H9 (cell line): ENCODE measurements at regions not wholly inside any gene's neighbourhood (a gene's known extent, or its start where the extent isn't known, plus 50 kb on each side); places are given as distances from the start of the nearest gene placed in this dataset.

Experiments used
- DNase-seq: peaks from one replicate; pipeline ENCODE4 v3.0.0-alpha.2; 2017
- H2AFZ ChIP-seq: one replicate; pipeline ENCODE4 v1.6.1; 2013; ENCODE audit warnings: mild to moderate bottlenecking, low read length, control low read depth, moderate library complexity
- H2AK5ac ChIP-seq: 2 replicates; pipeline ENCODE4 v1.6.1; 2013; ENCODE audit warnings: low read length, control low read depth, mixed read lengths; ENCODE audit not compliant: insufficient read length
- H2BK120ac ChIP-seq: one replicate; pipeline ENCODE4 v1.6.1; 2013; ENCODE audit warnings: low read depth, mild to moderate bottlenecking, low read length, control low read depth, inconsistent platforms; ENCODE audit not compliant: poor library complexity, severe bottlenecking
- H2BK12ac ChIP-seq: 2 replicates; pipeline ENCODE4 v1.6.1; 2013; ENCODE audit warnings: low read length, control low read depth, mixed read lengths, low read depth; ENCODE audit not compliant: insufficient read length
- H2BK15ac ChIP-seq: 2 replicates; pipeline ENCODE4 v1.6.1; 2013; ENCODE audit warnings: low read depth, low read length, control low read depth
- H2BK20ac ChIP-seq: one replicate; pipeline ENCODE4 v1.6.1; 2013; ENCODE audit warnings: low read depth, mild to moderate bottlenecking, low read length, control low read depth, inconsistent platforms; ENCODE audit not compliant: poor library complexity, severe bottlenecking
- H2BK5ac ChIP-seq: 2 replicates; pipeline ENCODE4 v1.6.1; 2013; ENCODE audit warnings: low read length, control low read depth, mixed read lengths; ENCODE audit not compliant: insufficient read length
- H3K14ac ChIP-seq: 2 replicates; pipeline ENCODE4 v1.6.1; 2013; ENCODE audit warnings: low read length, control low read depth; ENCODE audit not compliant: insufficient read depth
- H3K18ac ChIP-seq: 2 replicates; pipeline ENCODE4 v1.6.1; 2013; ENCODE audit warnings: low read depth, mild to moderate bottlenecking, mixed read lengths, low read length, control low read depth; ENCODE audit not compliant: insufficient read length
- H3K23ac ChIP-seq: 2 replicates; pipeline ENCODE4 v1.6.1; 2013; ENCODE audit warnings: low read length, control low read depth, mixed read lengths, low read depth; ENCODE audit not compliant: insufficient read length
- H3K23me2 ChIP-seq: 2 replicates; pipeline ENCODE4 v1.6.1; 2013; ENCODE audit warnings: low read depth, mild to moderate bottlenecking, mixed read lengths, low read length, control low read depth; ENCODE audit not compliant: insufficient read length, poor library complexity, severe bottlenecking
- H3K27ac ChIP-seq: 2 replicates; pipeline ENCODE4 v1.5.1; 2013; ENCODE audit warnings: low read length, control low read depth, mixed read lengths, low read depth; ENCODE audit not compliant: insufficient read length
- H3K27me3 ChIP-seq: 2 replicates; pipeline ENCODE4 v1.6.1; 2013; ENCODE audit warnings: low read length, control low read depth, inconsistent platforms; ENCODE audit not compliant: insufficient read depth
- H3K4ac ChIP-seq: 2 replicates; pipeline ENCODE4 v1.6.1; 2013; ENCODE audit warnings: low read depth, mild to moderate bottlenecking, control low read depth, inconsistent platforms, low read length, moderate library complexity
- H3K4me1 ChIP-seq: 2 replicates; pipeline ENCODE4 v1.6.1; 2013; ENCODE audit warnings: low read length, control low read depth, inconsistent platforms; ENCODE audit not compliant: insufficient read depth
- H3K4me2 ChIP-seq: 2 replicates; pipeline ENCODE4 v1.6.1; 2013; ENCODE audit warnings: low read length, control low read depth, mixed read lengths; ENCODE audit not compliant: insufficient read length, insufficient read depth
- H3K56ac ChIP-seq: 2 replicates; pipeline ENCODE4 v1.6.1; 2013; ENCODE audit warnings: low read depth, mild to moderate bottlenecking, mixed read lengths, low read length, control low read depth; ENCODE audit not compliant: insufficient read length
- H3K79me1 ChIP-seq: 2 replicates; pipeline ENCODE4 v1.6.1; 2013; ENCODE audit warnings: low read depth, mild to moderate bottlenecking, moderate library complexity, low read length, control low read depth, inconsistent platforms; ENCODE audit not compliant: insufficient read depth, poor library complexity, severe bottlenecking
- H3K79me2 ChIP-seq: 2 replicates; pipeline ENCODE4 v1.6.1; 2013; ENCODE audit warnings: low read length, control low read depth, inconsistent platforms; ENCODE audit not compliant: insufficient read depth
- H3K9ac ChIP-seq: 2 replicates; pipeline ENCODE4 v1.6.1; 2013; ENCODE audit warnings: low read length, control low read depth, mixed read lengths; ENCODE audit not compliant: insufficient read length; ENCODE audit errors: extremely low read depth
- H3K9me3 ChIP-seq: one replicate; pipeline ENCODE4 v1.6.1; 2013; ENCODE audit warnings: low read depth, low read length, inconsistent platforms; ENCODE audit not compliant: control insufficient read depth
- H3T11ph ChIP-seq: one replicate; pipeline ENCODE4 v1.6.1; 2013; ENCODE audit warnings: mild to moderate bottlenecking, low read length, control low read depth, inconsistent platforms
- H4K20me1 ChIP-seq: one replicate; pipeline ENCODE4 v1.6.1; 2013; ENCODE audit not compliant: control insufficient read depth, insufficient read length, insufficient read depth
- H4K5ac ChIP-seq: 2 replicates; pipeline ENCODE4 v1.6.1; 2013; ENCODE audit warnings: low read depth, mild to moderate bottlenecking, mixed read lengths, low read length, control low read depth; ENCODE audit not compliant: insufficient read length
- H4K8ac ChIP-seq: replicated peaks from 2 replicates; pipeline ENCODE4 v1.6.1; 2013; ENCODE audit warnings: low read length, control low read depth, mixed read lengths, low read depth; ENCODE audit not compliant: insufficient read length
- H4K91ac ChIP-seq: 2 replicates; pipeline ENCODE4 v1.6.1; 2013; ENCODE audit warnings: low read depth, mild to moderate bottlenecking, moderate library complexity, mixed read lengths, low read length, control low read depth; ENCODE audit not compliant: insufficient read length
- H3K27ac Mint-ChIP-seq, 3 experiments: 2 replicates in 2 of 3; 3 replicates in 1 of 3; pipeline ENCODE4 v1.8.0; 2020 to 2021; ENCODE audit warnings: mixed read lengths in 3 of 3, mild to moderate bottlenecking in 1 of 3, moderate library complexity in 1 of 3
- H3K27me3 Mint-ChIP-seq: 2 replicates; pipeline ENCODE4 v1.8.0; 2021; ENCODE audit warnings: low read depth, mild to moderate bottlenecking, moderate library complexity, mixed read lengths
- H3K36me3 Mint-ChIP-seq, 3 experiments: 2 replicates in 2 of 3; 3 replicates in 1 of 3; pipeline ENCODE4 v1.8.0; 2020 to 2021; ENCODE audit warnings: low read depth in 3 of 3, mixed read lengths in 3 of 3; ENCODE audit not compliant: insufficient read depth in 1 of 3
- H3K4me1 Mint-ChIP-seq, 2 experiments: 2 replicates each; pipeline ENCODE4 v1.8.0; 2020; ENCODE audit warnings: mixed read lengths in 2 of 2
- H3K4me3 Mint-ChIP-seq, 2 experiments: 2 replicates in 1 of 2; 3 replicates in 1 of 2; pipeline ENCODE4 v1.8.0; 2020 to 2021; ENCODE audit warnings: mild to moderate bottlenecking in 2 of 2, mixed read lengths in 2 of 2, moderate library complexity in 1 of 2
- H3K9me3 Mint-ChIP-seq, 2 experiments: 2 replicates in 1 of 2; 3 replicates in 1 of 2; pipeline ENCODE4 v1.8.0; 2020; ENCODE audit warnings: mild to moderate bottlenecking in 2 of 2, mixed read lengths in 2 of 2, moderate library complexity in 1 of 2
- WGBS: extraction: QIAGEN DNeasy Blood & Tissue Kit; methylation state at CpG from one replicate; pipeline ENCODE4 v1.1.7; 2013; ENCODE audit warnings: missing lambda C conversion rate, low lambda C conversion rate, mixed read lengths; ENCODE audit not compliant: insufficient read length; ENCODE audit errors: extremely low coverage; 5-methylcytosine and 5-hydroxymethylcytosine counted together
- TF ChIP-seq, protein P1 (sequence below): fragments of 200-600 bp; sonication (generic); conservative IDR thresholded peaks from 3 replicates; pipeline ENCODE4 v1.8.0; 2021; ENCODE audit warnings: antibody characterized with exemption, mild to moderate bottlenecking

DNA sequence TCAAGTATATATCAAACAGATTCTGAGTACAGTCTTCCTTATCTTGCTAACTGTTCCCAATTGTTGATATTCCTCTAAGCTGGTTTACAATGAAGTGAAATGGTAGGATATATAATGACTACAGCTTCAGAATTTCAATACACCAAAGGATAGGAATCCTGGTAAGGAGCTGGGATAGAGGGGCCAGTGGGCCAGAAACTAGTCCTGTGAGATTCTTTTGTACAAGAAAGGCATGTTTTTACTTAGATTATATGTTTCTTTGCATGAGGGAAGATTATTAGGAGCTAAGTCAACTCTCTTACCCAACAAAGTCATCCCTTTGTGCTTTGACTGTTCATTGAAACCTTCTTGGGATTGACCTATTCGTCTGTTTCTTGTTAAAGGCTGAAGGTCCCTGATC, 435.7 kb downstream of the PLK2 start:
- no CpG with 5 or more reads among the region's 1 CpG for WGBS

More for the DNA sequence above, 435.7 kb downstream of the PLK2 start:
- Histone ChIP-seq H4K91ac (no peak overlapping the region), H4K20me1 (no peaks in the 10 kb centered on the region), H3K4ac (no peak overlapping the region), H2BK12ac (no peak overlapping the region), H2BK120ac (no peak overlapping the region), H3K4me1 (no peaks in the 10 kb centered on the region; the same call in 1 of the 2 replicates), H2BK5ac (no peak overlapping the region), H3K23me2 (no peaks in the 10 kb centered on the region), H2BK15ac (no peak overlapping the region), H3K23ac (no peak overlapping the region), H3K18ac (no peak overlapping the region), H3K79me1 (no peaks in the 10 kb centered on the region), H3K9ac (no peak overlapping the region), H4K5ac (no peak overlapping the region), H3K27me3 (no peaks in the 10 kb centered on the region), H2BK20ac (no peak overlapping the region), H2AFZ (no peak overlapping the region), H3K27ac (no peak overlapping the region), H4K8ac (no peak overlapping the region), H3K14ac (no peak overlapping the region), H3K4me2 (no peak overlapping the region), H3K79me2 (no peaks in the 10 kb centered on the region), H2AK5ac (no peak overlapping the region), H3K9me3 (no peaks in the 10 kb centered on the region), H3T11ph (no peak overlapping the region), H3K56ac (no peak overlapping the region)
- no peak overlapping the region for H3K27ac Mint-ChIP-seq
- no peaks in the 10 kb centered on the region for H3K27me3 Mint-ChIP-seq
- DNase-seq = no peak
- no peaks in the 10 kb centered on the region for H3K4me1 Mint-ChIP-seq
- TF ChIP-seq, protein P1, sequence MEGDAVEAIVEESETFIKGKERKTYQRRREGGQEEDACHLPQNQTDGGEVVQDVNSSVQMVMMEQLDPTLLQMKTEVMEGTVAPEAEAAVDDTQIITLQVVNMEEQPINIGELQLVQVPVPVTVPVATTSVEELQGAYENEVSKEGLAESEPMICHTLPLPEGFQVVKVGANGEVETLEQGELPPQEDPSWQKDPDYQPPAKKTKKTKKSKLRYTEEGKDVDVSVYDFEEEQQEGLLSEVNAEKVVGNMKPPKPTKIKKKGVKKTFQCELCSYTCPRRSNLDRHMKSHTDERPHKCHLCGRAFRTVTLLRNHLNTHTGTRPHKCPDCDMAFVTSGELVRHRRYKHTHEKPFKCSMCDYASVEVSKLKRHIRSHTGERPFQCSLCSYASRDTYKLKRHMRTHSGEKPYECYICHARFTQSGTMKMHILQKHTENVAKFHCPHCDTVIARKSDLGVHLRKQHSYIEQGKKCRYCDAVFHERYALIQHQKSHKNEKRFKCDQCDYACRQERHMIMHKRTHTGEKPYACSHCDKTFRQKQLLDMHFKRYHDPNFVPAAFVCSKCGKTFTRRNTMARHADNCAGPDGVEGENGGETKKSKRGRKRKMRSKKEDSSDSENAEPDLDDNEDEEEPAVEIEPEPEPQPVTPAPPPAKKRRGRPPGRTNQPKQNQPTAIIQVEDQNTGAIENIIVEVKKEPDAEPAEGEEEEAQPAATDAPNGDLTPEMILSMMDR = no peak
- H3K9me3 Mint-ChIP-seq = no peaks in the 10 kb centered on the region
- no peak overlapping the region for H3K4me3 Mint-ChIP-seq
- no peaks in the 10 kb centered on the region; a peak in 1 of 7 replicates for H3K36me3 Mint-ChIP-seq
